SH-SY5Y (cell line): ENCODE measurements at regions not wholly inside any gene's neighbourhood (a gene's known extent, or its start where the extent isn't known, plus 50 kb on each side); places are given as distances from the start of the nearest gene placed in this dataset.

Experiments used
- GATA2 ChIP-seq: IDR thresholded peaks from 2 replicates; pipeline ENCODE4 v1.6.1; 2011; ENCODE audit warnings: mild to moderate bottlenecking, low read depth, low read length
- GATA3 ChIP-seq: IDR thresholded peaks from 2 replicates; pipeline ENCODE4 v1.6.1; 2011; ENCODE audit warnings: low read depth, mild to moderate bottlenecking, low read length, moderate library complexity

DNA sequence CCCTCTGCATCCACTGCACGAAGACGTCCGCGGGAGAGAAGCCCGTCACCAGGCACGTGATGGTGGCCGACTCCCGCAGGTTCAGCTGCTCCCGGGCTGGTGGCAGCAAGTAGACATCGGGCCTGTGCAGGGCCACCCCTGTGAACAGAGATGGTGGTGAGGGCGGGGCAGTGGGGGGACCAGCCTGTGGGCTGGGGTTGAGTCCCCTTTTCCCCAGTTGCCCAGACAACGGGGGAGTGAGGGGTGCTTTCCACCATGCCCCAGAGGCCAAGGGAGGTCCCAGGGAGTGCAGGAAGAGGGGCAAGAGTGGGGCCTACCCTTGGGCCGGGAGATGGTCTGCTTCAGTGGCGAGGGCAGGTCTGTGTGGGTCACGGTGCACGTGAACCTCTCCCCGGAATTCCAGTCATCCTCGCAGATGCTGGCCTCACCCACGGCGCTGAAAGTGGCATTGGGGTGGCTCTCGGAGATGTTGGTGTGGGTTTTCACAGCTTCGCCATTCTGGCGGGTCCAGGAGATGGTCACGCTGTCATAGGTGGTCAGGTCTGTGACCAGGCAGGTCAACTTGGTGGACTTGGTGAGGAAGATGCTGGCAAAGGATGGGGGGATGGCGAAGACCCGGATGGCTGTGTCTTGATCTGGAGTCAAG lies 328.3 kb downstream of the TMEM121 start:
- TF ChIP-seq GATA2 (no peak), GATA3 (no peak)
